Lower leg skin (tissue), 4 donors: ENCODE measurements at regions not wholly inside any gene's neighbourhood (a gene's known extent, or its start where the extent isn't known, plus 50 kb on each side); places are given as distances from the start of the nearest gene placed in this dataset.

Source experiments
- DNase-seq, 2 donors: peaks; one replicate each; pipeline ENCODE4 v3.0.0-alpha.2; 2019; ENCODE audit warnings: low spot score in 2 of 2
- H3K4me3 ChIP-seq: fragments of 200-600 bp; sonication (generic); 2 replicates; pipeline ENCODE4 v1.5.1; 2017; ENCODE audit warnings: mild to moderate bottlenecking, low read depth; ENCODE audit not compliant: poor library complexity, severe bottlenecking
- POLR2A ChIP-seq, 2 donors: fragments of 450-650 bp; IDR thresholded peaks; one replicate each; pipeline ENCODE4 v1.6.1; 2016 to 2017; ENCODE audit warnings: antibody characterized with exemption in 2 of 2, mild to moderate bottlenecking in 1 of 2, moderate library complexity in 1 of 2
- WGBS, 2 donors: methylation state at CpG; one replicate each; pipeline ENCODE4 v1.1.5; 2018; 5-methylcytosine and 5-hydroxymethylcytosine counted together
- intact Hi-C: fragments of 100-400 bp; cut with DNase I; formaldehyde crosslinking; loops from one replicate; pipeline ENCODE4 v1.15.0; 2023; ENCODE audit warnings: low total_unique reads
- TF ChIP-seq, protein P1 (sequence below), 3 donors: fragments of 450-650 bp; IDR thresholded peaks; one replicate each; pipeline ENCODE4 v1.5.1; 2016; ENCODE audit warnings: antibody characterized with exemption in 3 of 3, mild to moderate bottlenecking in 3 of 3, moderate library complexity in 2 of 3

DNA sequence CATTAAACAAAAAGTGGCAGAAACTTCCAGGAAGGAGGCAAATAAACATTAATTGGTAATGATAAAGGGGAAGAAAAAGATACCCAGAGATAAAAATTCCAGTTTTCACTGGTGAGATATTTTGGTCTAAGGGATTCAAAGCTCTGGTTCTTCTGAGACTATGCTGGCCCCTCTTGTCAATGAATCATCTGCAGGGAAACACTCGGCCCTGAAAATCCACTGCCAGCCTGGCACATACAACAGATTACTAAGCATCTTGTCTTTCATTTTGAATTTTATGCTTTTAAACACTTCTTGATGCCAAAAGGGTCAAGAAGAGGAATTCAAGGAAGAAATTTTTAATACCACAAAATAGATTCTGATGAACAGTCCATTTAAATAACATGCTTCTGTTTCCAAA is 1603.8 kb upstream of the ZEB2 start:
- no peak overlapping the region for H3K4me3 ChIP-seq
- TF ChIP-seq, protein P1, sequence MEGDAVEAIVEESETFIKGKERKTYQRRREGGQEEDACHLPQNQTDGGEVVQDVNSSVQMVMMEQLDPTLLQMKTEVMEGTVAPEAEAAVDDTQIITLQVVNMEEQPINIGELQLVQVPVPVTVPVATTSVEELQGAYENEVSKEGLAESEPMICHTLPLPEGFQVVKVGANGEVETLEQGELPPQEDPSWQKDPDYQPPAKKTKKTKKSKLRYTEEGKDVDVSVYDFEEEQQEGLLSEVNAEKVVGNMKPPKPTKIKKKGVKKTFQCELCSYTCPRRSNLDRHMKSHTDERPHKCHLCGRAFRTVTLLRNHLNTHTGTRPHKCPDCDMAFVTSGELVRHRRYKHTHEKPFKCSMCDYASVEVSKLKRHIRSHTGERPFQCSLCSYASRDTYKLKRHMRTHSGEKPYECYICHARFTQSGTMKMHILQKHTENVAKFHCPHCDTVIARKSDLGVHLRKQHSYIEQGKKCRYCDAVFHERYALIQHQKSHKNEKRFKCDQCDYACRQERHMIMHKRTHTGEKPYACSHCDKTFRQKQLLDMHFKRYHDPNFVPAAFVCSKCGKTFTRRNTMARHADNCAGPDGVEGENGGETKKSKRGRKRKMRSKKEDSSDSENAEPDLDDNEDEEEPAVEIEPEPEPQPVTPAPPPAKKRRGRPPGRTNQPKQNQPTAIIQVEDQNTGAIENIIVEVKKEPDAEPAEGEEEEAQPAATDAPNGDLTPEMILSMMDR (IDR thresholded peaks at IDR 0.05) = no peak
- TF ChIP-seq POLR2A (IDR thresholded peaks at IDR 0.05) = no peak
- 39 to 55% methylated on average over 1 of the region's 1 CpG for WGBS, 2 donors
- no peak for DNase-seq
- intact Hi-C loops = no loop called here

DNA sequence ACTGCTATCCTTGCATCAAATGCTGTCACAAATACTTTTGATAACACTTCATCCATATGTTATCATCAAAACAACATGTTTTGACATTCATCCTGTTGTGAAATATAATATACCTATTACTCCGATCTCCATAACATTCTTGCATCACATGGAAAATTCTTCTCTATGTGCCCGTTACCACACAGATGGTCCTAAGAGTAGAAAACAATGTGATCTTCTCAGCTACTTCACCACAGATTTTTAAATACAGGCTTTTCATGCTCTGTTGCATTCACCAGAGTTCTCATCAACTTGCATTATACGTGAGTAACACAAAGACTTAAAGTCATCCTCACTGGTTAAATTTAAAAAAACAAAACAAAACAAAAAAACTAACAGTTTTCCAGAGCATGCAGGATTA is 1603.3 kb upstream of the ZEB2 start:
- 92% methylated on average over 3 of the region's 3 CpGs for WGBS, 2 donors
- no peak overlapping the region for H3K4me3 ChIP-seq
- TF ChIP-seq, protein P1 (IDR thresholded peaks at IDR 0.05) = no peak
- TF ChIP-seq POLR2A (IDR thresholded peaks at IDR 0.05) = no peak
- intact Hi-C loops = no loop called here
- DNase-seq = no peak

DNA sequence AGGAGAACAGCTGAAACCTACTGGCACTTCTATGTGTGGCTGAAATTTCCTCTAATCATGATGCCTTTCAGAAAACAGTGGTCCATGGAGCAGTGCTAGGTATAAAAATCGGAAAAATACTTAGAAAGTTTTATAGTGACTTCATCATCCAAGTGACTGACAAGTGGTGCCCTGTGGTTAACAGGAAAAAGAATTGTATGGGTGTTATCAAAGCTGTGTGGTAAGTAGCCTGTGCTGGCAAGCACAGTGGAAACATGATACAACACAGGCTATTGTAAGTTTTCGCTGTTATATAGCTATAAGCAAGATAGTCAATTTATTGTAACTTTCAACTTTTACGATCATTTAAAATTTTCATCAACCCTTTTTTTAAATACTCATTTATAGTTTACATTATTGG is 1599.7 kb upstream of the ZEB2 start:
- intact Hi-C loops = loop anchor here (1.0 kb wide), 1 partner anchor 15 kb away; no protein-coding TSS in a partner anchor
- H3K4me3 ChIP-seq = no peak overlapping the region
- WGBS, 2 donors = 72 to 79% methylated on average over 3 of the region's 3 CpGs
- no peak for DNase-seq
- TF ChIP-seq POLR2A (IDR thresholded peaks at IDR 0.05) = no peak

- TF ChIP-seq, protein P1 (IDR thresholded peaks at IDR 0.05) = no peak
- no peak for TF ChIP-seq POLR2A (IDR thresholded peaks at IDR 0.05)
- no peak for DNase-seq
- intact Hi-C loops = no loop called here
- WGBS, 2 donors = 67% methylated on average over 3 of the region's 3 CpGs; no CpG with 5 or more reads in 1 of the 2 donors
- H3K4me3 ChIP-seq = no peak overlapping the region
These were observed 1589.1 kb upstream of the ZEB2 start for GRCh38 chr2:146108993-146109392.

DNA sequence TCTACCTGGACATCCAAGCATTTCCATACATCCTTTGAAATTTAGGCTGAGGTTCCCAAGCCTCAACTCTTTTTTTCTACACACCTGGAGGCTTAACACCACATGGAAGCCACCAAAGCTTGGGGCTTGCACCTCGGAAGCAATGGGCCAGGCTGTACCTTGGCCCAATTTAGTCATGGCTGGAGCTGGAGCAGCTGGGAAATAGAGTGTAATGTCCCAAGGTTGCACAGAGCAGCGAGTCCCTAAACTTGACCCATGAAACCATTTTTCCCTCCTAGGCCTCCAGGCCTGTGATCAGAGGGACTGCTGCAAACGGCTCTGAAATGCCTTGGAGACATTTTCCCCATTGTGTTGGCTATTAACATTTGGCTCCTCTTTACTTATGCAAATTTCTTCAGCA is 1574.3 kb upstream of the ZEB2 start:
- no peak overlapping the region for H3K4me3 ChIP-seq
- TF ChIP-seq POLR2A (IDR thresholded peaks at IDR 0.05) = no peak
- TF ChIP-seq, protein P1 (IDR thresholded peaks at IDR 0.05) = no peak
- no peak for DNase-seq
- intact Hi-C loops = no loop called here
- WGBS, 2 donors = 69 to 79% methylated on average over 3 of the region's 3 CpGs

GRCh38 chr2:146081459-146081858 is 1561.5 kb upstream of the ZEB2 start:
- H3K4me3 ChIP-seq = no peak overlapping the region
- TF ChIP-seq POLR2A (IDR thresholded peaks at IDR 0.05) = no peak
- TF ChIP-seq, protein P1 (IDR thresholded peaks at IDR 0.05) = no peak
- intact Hi-C loops = no loop called here
- 87 to 88% methylated on average over 1 of the region's 1 CpG for WGBS, 2 donors
- no peak for DNase-seq
